Motor neuron (in vitro differentiated cells): ENCODE measurements at regions not wholly inside any gene's neighbourhood (a gene's known extent, or its start where the extent isn't known, plus 50 kb on each side); places are given as distances from the start of the nearest gene placed in this dataset.
"Not testable (repeated sequence)": the region's sequence is repeated elsewhere in the genome, so short reads cannot be mapped to it uniquely, and the experiment has no call there.

Source experiments
- ATAC-seq, 8 experiments: fragments of 200-7000 bp; cut with Tn5 transposase; replicated peaks in 6 of 8; 2 replicates each; pipeline ENCODE4 v1.8.0; 2021; ENCODE audit warnings: mild to moderate bottlenecking in 8 of 8, moderate library complexity in 8 of 8
- H3K27ac ChIP-seq, 2 donors: fragments of 250-450 bp; sonication (Bioruptor Pico); 2 replicates each; pipeline ENCODE4 v1.9.0; 2021; ENCODE audit warnings: antibody characterized with exemption in 2 of 2, mild to moderate bottlenecking in 2 of 2, moderate library complexity in 1 of 2
- H3K4me1 ChIP-seq, 2 donors: fragments of 250-450 bp; sonication (Bioruptor Pico); replicated peaks in 1 of 2; 2 replicates each; pipeline ENCODE4 v1.6.1; 2021; ENCODE audit warnings: antibody characterized with exemption in 2 of 2, mild to moderate bottlenecking in 2 of 2, moderate library complexity in 1 of 2
- H3K4me3 ChIP-seq, 5 donors: fragments of 250-450 bp; sonication (Bioruptor Pico); 2 replicates each; pipeline ENCODE4 v1.9.0; 2021; ENCODE audit warnings: antibody characterized with exemption in 5 of 5, mild to moderate bottlenecking in 5 of 5, moderate library complexity in 4 of 5
- WGBS, 10 experiments: fragments of 450-650 bp; shearing (Covaris generic); methylation state at CpG; one replicate each; pipeline ENCODE4 v1.0.0; 2022; 5-methylcytosine and 5-hydroxymethylcytosine counted together
- in situ Hi-C, 9 experiments: fragments of 400-800 bp; cut with MboI; loops; one replicate each; pipeline ENCODE4 v1.15.0; 2021; ENCODE audit warnings: low sequenced_read_pairs in 9 of 9, low pct_unique_long_range_greater_than_20kb in 2 of 9; ENCODE audit not compliant: unreplicated experiment in 9 of 9

GRCh38 chr21:23593582-23593981 is 2013.7 kb downstream of the MRPL39 start:
- Histone ChIP-seq H3K4me3 (no peak overlapping the region), H3K27ac (no peak overlapping the region), H3K4me1 (no peaks in the 10 kb centered on the region)
- ATAC-seq, result no peak
- in situ Hi-C loops, result no loop called here
- WGBS, 10 experiments, result 0 to 100% (median 51%) methylated on average over 1 of the region's 1 CpG

GRCh38 chr21:23585419-23585818 is 2021.9 kb downstream of the MRPL39 start:
- WGBS, 10 experiments, result 0 to 100% (median 17%) methylated on average over 1 to 2 of the region's 2 CpGs; no CpG with 5 or more reads in 2 of the 10 experiments
- no peak for ATAC-seq
- H3K4me1 ChIP-seq, result no peaks in the 10 kb centered on the region
- in situ Hi-C loops, result no loop called here
- H3K27ac ChIP-seq, result no peak overlapping the region
- no peak overlapping the region for H3K4me3 ChIP-seq

GRCh38 chr21:23579573-23579972 is 2027.7 kb downstream of the MRPL39 start:
- Histone ChIP-seq H3K4me3 (no peak overlapping the region), H3K27ac (no peak overlapping the region), H3K4me1 (no peaks in the 10 kb centered on the region)
- no peak for ATAC-seq
- in situ Hi-C loops, result no loop called here

DNA sequence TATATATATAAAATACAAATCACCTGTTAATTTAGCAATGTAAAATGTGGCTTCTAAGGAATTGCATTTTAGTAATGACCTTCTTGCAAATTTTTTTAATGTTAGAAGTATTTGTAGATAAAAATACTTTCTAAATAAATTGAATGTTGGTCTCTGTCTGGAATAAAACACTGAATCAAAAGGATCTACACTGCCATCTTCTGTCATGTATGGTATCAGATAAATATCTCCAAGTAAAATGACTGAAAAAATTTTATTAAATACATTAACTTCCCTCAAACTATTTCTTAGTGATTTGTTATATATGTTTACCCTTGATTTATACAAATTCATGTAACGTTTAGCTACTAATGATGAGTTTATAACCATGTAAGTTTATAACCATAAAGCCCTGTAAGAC is 2029.3 kb downstream of the MRPL39 start:
- WGBS, 10 experiments, result 0 to 91% (median 20%) methylated on average over 1 of the region's 1 CpG; no CpG with 5 or more reads in 3 of the 10 experiments
- Histone ChIP-seq H3K27ac (no peak overlapping the region), H3K4me1 (no peaks in the 10 kb centered on the region), H3K4me3 (no peak overlapping the region)
- ATAC-seq, result no peak
- in situ Hi-C loops, result no loop called here

DNA sequence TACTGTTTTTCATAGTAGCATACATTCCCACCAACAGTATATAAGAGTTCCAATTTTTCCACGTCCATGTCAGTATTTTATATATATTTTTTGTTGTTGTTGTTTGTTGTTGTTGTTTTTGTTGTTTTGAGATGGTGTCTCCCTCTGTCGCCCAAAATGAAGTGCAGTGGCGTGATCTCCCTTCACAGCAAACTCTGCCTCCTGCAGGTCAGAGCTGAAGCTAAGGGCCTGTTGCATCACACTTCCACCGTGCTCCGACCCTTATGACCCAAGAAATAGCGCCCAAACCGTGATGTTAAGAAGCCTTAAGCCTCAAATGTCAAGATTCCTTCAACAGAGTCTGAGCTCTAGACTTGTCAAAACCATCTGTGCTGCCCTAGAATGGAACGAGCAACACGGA is 2032.3 kb downstream of the MRPL39 start:
- Histone ChIP-seq H3K27ac (no peak overlapping the region), H3K4me1 (no peaks in the 10 kb centered on the region), H3K4me3 (no peak overlapping the region)
- in situ Hi-C loops, result no loop called here
- 0 to 93% (median 51%) methylated on average over 1 to 9 of the region's 9 CpGs for WGBS, 10 experiments
- no peak for ATAC-seq

- H3K4me1 ChIP-seq, ATAC-seq, H3K27ac ChIP-seq, H3K4me3 ChIP-seq, in situ Hi-C loops: not testable (repeated sequence)
- WGBS, 10 experiments, result 5 to 100% (median 86%) methylated on average over 1 to 5 of the region's 5 CpGs; no CpG with 5 or more reads in 1 of the 10 experiments
Measured at GRCh38 chr21:23548924-23549323, 2058.4 kb downstream of the MRPL39 start.

DNA sequence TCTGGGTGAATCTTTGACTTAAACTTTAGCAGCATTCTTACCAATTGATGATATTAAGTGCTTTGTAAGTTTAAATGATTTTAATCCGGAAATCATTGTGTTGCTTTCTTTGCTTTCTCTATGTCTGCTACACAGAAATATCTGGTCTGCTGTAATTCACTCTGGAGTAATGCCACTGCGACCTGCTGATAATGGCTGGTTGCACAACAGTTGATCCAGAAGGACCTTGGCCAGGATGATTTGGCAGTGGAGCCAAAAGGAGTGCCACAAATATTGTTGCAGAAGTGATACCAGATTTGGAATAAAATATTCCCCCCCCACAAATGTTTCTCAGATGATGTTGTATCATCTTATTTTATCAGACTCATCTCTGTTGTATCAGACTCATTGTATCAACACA is 2063.9 kb downstream of the MRPL39 start:
- 0 to 94% (median 40%) methylated on average over 1 to 2 of the region's 2 CpGs; no CpG with 5 or more reads in 2 of the 10 experiments for WGBS, 10 experiments
- Histone ChIP-seq H3K4me1 (no peaks in the 10 kb centered on the region), H3K27ac (no peak overlapping the region), H3K4me3 (no peak overlapping the region)
- no peak for ATAC-seq
- in situ Hi-C loops, result no loop called here

GRCh38 chr21:23542097-23542496 is 2065.2 kb downstream of the MRPL39 start:
- in situ Hi-C loops, result no loop called here
- no peak overlapping the region for H3K27ac ChIP-seq
- 0 to 100% (median 69%) methylated on average over 1 of the region's 1 CpG; no CpG with 5 or more reads in 1 of the 10 experiments for WGBS, 10 experiments
- ATAC-seq, result no peak
- no peaks in the 10 kb centered on the region for H3K4me1 ChIP-seq
- no peak overlapping the region for H3K4me3 ChIP-seq

- no peak for ATAC-seq
- no peak overlapping the region for H3K27ac ChIP-seq
- 0 to 100% (median 66%) methylated on average over 1 to 2 of the region's 2 CpGs; no CpG with 5 or more reads in 4 of the 10 experiments for WGBS, 10 experiments
- no peaks in the 10 kb centered on the region for H3K4me1 ChIP-seq
- H3K4me3 ChIP-seq, result no peak overlapping the region
- in situ Hi-C loops, result no loop called here
Measured at GRCh38 chr21:23541571-23541970, 2065.7 kb downstream of the MRPL39 start.

DNA sequence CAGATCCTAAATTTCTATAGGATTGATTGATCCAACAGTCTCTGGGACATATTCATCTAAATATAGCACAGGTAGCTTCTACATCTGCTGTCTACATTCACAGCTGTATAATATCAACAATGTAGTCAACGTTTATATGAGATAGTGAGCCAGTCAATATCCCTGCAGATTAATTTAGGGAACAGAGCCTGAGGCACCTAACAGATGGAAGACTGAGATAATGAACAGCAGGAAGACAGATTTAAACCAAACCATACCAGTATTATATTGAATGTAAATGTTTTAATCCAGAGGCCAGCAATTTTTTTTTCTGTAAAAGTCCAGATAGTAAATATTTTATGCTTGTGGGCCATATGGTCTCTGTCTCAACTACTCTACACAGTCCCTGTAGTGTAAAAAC is 2072.4 kb downstream of the MRPL39 start:
- H3K4me1 ChIP-seq, result no peaks in the 10 kb centered on the region
- in situ Hi-C loops, result no loop called here
- no peak for ATAC-seq

GRCh38 chr21:23531444-23531843 is 2075.8 kb downstream of the MRPL39 start:
- in situ Hi-C loops, result no loop called here
- Histone ChIP-seq H3K4me1 (no peaks in the 10 kb centered on the region), H3K27ac (no peak overlapping the region), H3K4me3 (no peak overlapping the region)
- no peak for ATAC-seq

More for the DNA sequence above, 2072.4 kb downstream of the MRPL39 start:
- Histone ChIP-seq H3K27ac (no peak overlapping the region), H3K4me3 (no peak overlapping the region)
- WGBS, 10 experiments, result 0 to 75% (median 58%) methylated on average over 1 of the region's 1 CpG; no CpG with 5 or more reads in 4 of the 10 experiments

GRCh38 chr21:23524685-23525084 is 2082.6 kb downstream of the MRPL39 start:
- no peak for ATAC-seq
- in situ Hi-C loops, result no loop called here
- 6 to 100% (median 92%) methylated on average over 1 to 5 of the region's 5 CpGs; no CpG with 5 or more reads in 2 of the 10 experiments for WGBS, 10 experiments
- no peak overlapping the region for H3K4me3 ChIP-seq
- peaks cover 0 to 16% of the 10 kb centered on the region in 2 donors for H3K4me1 ChIP-seq
- no peak overlapping the region for H3K27ac ChIP-seq

DNA sequence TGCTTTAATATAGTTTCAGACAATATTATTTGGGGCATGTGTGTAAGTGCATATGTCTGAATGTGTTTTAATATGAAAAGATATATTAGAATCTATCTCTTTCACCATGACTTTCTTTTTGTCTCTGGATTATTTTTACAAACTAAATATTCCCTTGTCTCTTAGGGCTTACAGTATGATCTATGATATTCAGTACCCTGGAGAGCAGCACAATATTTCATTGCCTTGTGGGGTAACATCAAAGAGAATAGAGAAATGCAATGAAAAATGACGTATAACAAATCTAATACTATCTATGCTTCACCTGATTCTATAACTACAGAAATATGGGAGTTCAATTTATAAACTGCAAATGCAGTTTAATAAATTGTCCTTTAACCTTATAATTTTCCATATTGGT is 2084.5 kb downstream of the MRPL39 start:
- ATAC-seq, result peak in 3 of 8 experiments; percentile 41 to 74 (median 65)
- Histone ChIP-seq H3K4me1 (peaks cover 0 to 16% of the 10 kb centered on the region in 2 donors), H3K4me3 (no peak overlapping the region), H3K27ac (no peak overlapping the region)
- in situ Hi-C loops, result no loop called here
- 0 to 75% (median 0%) methylated on average over 1 of the region's 1 CpG; no CpG with 5 or more reads in 1 of the 10 experiments for WGBS, 10 experiments

DNA sequence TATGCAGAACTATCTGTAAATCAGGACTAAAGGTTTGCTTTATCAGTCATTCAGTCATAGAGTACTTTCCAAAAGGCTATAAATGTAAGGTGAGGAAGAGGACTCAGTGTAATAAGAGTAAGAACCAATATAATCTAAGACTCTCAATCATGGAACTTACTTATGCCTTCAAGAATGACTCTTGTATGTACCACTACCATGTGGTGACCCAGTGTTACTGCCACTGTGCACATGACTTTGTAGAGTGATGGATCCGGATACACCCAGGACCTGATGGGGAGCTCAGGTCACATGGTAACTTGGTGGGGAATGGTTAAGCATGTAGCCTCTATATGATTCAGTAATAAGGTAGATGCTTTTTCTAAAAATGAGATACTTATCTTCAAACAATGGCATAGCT is 2099.8 kb downstream of the MRPL39 start:
- ATAC-seq, result no peak
- 0 to 100% (median 69%) methylated on average over 1 of the region's 1 CpG; no CpG with 5 or more reads in 6 of the 10 experiments for WGBS, 10 experiments
- in situ Hi-C loops, result no loop called here
- Histone ChIP-seq H3K4me1 (no peaks in the 10 kb centered on the region), H3K4me3 (no peak overlapping the region), H3K27ac (no peak overlapping the region)
